Transverse colon (tissue), 4 donors: ENCODE measurements at regions not wholly inside any gene's neighbourhood (a gene's known extent, or its start where the extent isn't known, plus 50 kb on each side); places are given as distances from the start of the nearest gene placed in this dataset.

ENCODE experiments used
- CTCF ChIP-seq, 5 experiments: fragments of 200-600 bp in 3 of 5; fragments of 450-650 bp in 2 of 5; sonication (generic) in 3 of 5; IDR thresholded peaks; 1 replicate in 2 of 5; 2 replicates in 3 of 5; pipeline ENCODE4 v1.5.1; 2016 to 2017; ENCODE audit warnings: antibody characterized with exemption in 5 of 5, inconsistent platforms in 3 of 5, mild to moderate bottlenecking in 2 of 5, moderate library complexity in 1 of 5
- POLR2A ChIP-seq: fragments of 450-650 bp; IDR thresholded peaks from one replicate; pipeline ENCODE4 v1.6.1; 2016; ENCODE audit warnings: antibody characterized with exemption, mild to moderate bottlenecking, moderate library complexity
- POLR2AphosphoS5 ChIP-seq, 3 donors: sonication (generic); formaldehyde crosslinking; IDR thresholded peaks; one replicate each; pipeline ENCODE4 v1.6.1; 2016; ENCODE audit warnings: antibody characterized with exemption in 3 of 3

GRCh38 chr5:2634399-2635176 is 116.9 kb downstream of the IRX2 start:
- TF ChIP-seq CTCF (IDR thresholded peaks at IDR 0.05): no peak
- TF ChIP-seq POLR2A: no peak
- TF ChIP-seq POLR2AphosphoS5 (IDR thresholded peaks at IDR 0.05): no peak
